ENCODE measurements at regions not wholly inside any gene's neighbourhood (a gene's known extent, or its start where the extent isn't known, plus 50 kb on each side); places are given as distances from the start of the nearest gene placed in this dataset.
"Not testable (repeated sequence)": the region's sequence is repeated elsewhere in the genome, so short reads cannot be mapped to it uniquely, and the experiment has no call there.

DNA sequence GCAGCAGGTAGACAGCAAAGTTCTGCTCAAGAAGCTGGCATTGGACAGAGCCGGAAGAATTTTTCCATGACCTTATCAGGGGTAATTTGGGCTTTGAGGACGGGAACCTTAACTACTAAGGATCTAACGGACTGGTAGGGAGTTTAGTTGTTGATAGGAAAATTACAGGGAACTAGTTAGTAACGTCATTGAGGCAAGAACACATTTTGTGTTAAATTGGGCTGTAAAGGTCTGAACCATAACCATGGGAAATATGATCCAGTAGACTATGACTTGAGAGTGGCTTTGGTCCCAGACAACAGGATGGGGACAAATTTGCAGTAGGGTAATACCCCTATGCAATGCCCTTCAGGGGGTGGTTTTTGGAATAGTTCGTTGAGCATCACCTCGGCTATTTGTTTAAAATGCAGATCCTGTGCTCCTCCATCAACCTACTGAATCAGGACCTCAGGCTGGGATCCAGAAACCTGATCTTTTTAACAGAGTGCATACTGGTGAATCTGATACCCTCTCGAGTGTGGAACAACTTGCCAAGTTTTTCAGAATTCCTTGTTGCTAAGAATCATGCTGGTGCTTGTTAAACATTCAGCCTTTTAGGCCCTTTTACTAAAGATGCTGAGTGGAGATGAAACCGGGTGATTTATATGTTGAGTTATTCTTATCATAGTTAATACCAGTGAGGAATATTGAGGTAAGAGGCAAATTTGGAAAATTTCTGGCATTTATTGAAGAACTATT, 255.1 kb downstream of the MAP2K6 start:
- DNase-seq (ENCODE audit: low spot score) (no peak), ATAC-seq (no peak)

DNA sequence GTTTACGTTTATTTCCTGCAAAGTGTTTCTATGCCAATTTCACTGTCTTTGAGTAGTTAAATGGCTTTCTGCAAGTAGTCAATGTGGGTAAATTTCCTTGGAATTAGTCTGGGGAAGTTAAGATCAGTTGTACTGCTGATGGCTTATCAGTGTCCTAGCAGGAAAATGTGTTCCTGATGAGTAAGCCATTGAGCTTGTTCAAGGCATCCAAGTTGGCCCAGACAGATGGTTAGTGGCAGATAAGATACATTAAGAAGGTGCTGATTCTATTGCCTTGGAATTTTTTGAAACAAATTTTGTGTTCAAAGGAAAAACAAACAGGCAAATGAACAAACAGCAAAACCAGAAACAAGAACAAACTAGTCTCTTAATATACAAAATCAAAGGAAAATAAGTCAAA, 258.4 kb downstream of the MAP2K6 start:
- no peak for DNase-seq (ENCODE audit: low spot score)
- ATAC-seq: no peak

DNA sequence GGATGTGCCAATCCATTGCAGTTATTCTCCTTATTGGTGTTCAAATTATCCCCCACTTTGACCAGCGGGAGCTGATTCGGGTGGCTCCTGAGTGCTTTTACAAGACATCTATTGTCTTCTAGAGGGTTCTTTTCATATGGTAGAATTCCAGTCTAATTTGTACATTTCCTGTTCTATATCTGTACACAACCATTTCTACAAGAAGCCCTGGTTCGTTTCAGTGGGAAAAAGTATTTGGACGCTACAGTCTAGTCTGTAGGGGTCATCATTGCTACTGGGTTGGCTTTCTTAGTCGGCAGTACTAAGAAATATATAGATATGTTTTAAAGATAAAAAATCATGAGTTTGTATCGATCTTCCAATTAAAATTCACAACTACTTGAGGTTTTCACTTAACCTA, 262.6 kb downstream of the MAP2K6 start:
- DNase-seq (ENCODE audit: low spot score) (no peak), ATAC-seq (no peak)

DNA sequence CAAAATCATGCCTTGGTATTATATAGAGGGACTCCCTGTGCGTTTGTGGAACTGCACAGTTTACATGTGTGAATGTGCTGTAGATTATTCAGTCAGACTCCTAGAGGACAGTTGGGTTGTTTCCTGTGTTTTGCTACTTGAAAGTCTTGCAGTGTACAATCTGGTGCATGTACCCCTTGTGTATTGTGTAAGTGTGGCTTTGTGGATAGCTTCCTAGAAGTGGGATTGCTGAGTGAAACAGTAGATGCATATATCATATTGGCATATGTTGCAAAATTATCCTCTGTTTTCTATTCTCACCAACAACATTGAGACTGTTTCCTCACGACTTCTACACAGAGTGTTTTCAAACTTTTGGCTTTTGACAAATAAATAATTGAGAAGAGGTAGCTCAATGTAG, 263.7 kb downstream of the MAP2K6 start:
- no peak for DNase-seq (ENCODE audit: low spot score)
- no peak for ATAC-seq

DNA sequence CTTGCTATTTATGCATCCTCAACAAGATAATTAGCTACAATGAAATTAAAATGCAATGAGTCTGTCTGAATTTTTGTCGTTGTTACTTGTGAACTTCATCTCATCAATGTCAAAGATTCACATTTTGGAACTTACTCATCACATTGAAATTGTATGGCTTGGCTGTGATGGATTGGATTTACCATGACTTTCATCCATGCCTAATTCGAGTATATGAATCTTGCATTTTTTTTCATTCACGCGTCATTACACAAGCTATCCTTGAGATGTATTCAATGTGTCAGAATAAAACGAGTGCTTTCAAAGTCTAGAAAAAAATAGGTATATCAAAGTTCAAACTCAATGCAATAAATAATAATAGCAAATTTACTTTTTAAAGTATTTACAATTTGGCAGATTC, 265.3 kb downstream of the MAP2K6 start:
- ATAC-seq: no peak

DNA sequence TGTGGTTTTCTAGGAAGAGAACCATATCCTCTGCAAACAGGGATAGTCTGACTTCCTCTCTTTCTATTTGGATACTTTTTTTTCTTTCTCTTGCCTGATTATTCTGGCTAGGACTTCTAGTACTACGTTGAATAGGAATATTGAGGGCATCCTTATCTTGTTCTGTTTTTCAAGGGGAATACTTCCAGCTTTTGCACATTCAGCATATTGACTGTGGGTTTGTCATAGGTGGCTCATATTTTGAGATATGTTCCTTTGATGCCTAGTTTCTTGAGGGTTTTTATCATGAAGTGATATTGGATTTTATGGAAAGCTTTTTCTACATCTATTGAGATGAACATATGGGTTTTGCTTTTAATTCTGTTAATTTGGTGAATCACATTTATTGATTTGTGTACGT, 269.8 kb downstream of the MAP2K6 start:
- ATAC-seq (no peak), DNase-seq (ENCODE audit: low spot score) (no peak)

More for the DNA sequence above, 265.3 kb downstream of the MAP2K6 start:
- no peak for DNase-seq (ENCODE audit: low spot score)

DNA sequence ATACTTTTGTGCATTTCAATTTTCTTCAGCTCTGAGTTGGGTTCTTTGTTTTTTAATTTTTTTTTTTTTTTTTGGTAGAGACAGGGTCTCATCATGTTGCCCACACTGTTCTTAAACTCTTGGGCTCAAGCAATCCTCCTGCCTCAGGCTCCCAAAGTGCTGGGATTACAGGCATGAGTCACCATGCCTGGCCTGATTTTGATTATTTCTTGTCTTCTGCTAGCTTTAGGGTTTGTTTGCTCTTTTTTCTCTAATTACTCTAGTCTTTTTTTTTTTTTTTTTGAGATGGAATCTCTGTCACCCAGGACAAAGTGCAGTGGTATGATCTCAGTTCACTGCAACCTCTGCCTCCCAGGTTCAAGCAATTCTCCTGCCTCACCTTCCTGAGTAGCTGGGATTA, 270.7 kb downstream of the MAP2K6 start:
- not testable (repeated sequence) for ATAC-seq; DNase-seq (ENCODE audit: low spot score)

DNA sequence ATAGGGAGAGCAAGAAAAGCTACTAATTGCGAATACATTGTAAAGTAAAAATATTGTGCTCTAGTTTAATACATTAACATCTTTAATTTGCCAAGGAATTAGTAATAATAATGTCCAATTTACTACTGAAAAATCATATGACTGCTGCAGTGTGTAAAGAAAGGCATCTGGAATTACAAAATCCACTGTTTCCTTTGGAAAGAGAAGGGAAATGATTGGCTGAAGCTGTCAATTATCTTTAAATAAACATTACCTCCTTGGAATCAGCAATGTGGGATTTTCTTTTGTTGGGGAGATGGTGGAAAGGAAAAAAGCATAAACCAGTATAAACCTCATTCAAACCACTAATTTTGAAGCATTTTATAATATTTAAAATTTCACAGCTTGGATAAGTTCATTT, 276.0 kb downstream of the MAP2K6 start:
- no peak for ATAC-seq

DNA sequence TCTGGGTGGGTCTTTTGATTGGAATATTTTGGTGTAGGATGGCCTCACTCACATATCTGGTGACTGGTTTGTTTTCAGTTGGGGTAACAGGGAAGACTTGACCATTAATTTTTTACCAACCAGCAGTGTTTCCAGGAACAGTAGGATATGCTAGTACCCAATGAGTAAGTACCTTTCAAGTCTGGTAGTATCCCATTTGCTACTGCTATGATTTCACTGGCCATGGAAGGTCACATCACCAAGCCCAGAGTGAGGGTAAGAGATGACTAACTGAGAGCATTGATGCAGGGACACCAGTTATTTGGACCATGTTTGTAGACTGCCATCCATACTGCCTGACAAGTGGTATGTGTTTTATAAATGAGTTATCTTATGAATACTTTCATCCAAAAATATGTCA, 277.7 kb downstream of the MAP2K6 start:
- DNase-seq (ENCODE audit: low spot score) (no peak), ATAC-seq (no peak)

More for the DNA sequence above, 276.0 kb downstream of the MAP2K6 start:
- DNase-seq (ENCODE audit: low spot score): no peak

DNA sequence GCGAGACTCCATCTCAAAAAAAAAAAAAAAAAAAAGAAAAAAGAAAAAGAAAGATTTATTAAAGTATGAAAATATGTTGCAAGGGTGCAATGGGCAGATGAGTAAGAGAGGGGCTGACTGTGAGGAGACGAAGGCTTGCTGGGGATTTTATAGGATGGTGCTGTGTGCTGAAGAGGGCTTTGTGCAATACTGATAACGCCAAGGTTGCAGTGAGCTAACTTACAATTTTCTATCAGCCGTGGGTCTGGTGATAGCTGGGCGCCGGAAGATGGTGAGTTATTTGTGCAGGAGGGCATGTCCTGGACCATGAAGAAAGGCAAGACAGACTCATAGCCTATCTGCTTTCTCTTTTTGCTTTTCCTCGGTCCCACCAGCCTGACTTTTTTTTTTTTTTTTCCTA, 281.1 kb downstream of the MAP2K6 start:
- no peak for ATAC-seq

DNA sequence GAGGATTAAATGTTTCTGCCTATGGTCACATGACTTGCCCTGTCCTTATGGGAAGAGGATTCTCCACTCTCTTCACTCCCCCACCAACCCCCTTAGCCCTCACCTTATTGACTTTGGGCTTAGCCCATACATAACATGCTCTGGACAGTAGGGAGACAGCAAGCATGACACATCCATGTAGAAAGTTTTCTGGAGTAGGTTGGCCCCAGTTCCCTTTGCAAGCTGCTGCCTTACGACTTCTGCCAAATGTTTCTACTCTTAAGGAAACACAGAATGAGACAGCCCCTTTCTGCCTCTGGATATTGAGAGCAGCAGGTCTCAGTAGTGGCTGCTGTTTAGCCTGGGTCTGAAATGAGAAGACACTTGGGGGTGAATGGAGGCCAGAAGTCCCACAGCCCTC, 282.2 kb downstream of the MAP2K6 start:
- ATAC-seq (no peak), DNase-seq (ENCODE audit: low spot score) (no peak)

More for the DNA sequence above, 281.1 kb downstream of the MAP2K6 start:
- no peak for DNase-seq (ENCODE audit: low spot score)

DNA sequence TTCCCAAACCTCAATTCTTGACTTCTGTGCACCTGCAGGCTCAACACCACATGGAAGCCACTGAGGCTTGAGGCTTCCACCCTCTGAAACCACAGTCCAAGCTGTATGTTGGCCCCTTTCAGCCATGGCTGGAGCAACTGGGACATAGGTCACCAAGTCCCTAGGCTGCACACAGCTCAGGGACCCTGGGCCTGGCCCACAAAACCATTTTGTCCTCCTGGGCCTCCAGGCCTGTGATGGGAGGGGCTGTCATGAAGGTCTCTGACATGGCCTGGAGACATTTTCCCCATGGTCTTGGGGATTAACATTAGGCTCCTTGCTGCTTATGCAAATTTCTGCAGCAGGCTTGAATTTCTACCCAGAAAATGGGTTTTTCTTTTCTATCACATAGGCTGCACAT, 283.9 kb downstream of the MAP2K6 start:
- not testable (repeated sequence) for DNase-seq (ENCODE audit: low spot score)

DNA sequence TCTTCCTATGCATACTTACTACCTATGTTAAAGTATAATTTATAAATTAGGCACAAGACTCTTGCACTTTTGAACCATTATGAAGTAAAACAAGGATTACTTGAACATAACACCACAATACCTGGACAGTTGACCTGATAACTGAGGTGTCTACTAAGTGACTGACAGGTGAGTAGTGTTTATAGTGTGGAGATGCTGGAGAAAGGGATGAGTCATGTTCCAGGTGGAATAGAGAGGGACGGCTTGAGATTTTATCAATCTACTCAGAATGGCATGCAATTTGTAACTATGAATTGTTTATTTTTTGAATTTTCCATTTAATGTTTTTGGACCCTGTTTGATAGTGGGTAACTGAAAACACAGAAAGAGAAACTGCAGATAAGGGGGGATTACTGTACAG, 287.6 kb downstream of the MAP2K6 start:
- DNase-seq (ENCODE audit: low spot score) (no peak), ATAC-seq (no peak)

More for the DNA sequence above, 283.9 kb downstream of the MAP2K6 start:
- ATAC-seq: not testable (repeated sequence)

DNA sequence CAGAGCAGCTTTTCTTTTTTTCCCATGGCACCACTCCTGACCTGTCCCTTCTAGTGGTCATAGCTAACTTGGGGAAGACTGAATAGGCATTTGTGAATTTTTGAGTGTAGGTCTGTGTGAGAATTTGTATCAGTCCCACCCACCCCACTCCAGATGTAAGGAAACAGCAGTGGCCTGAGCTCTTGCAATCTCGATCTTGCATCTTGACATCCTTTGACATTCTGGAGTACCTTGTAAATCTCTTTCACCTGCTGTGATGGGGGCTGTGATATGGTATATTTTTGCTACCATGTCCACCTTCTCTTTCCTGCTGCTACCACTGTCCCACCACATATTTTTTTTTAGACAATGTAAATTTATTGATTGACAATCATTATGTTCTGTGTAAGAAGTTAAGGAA, 289.3 kb downstream of the MAP2K6 start:
- DNase-seq (ENCODE audit: low spot score) (no peak), ATAC-seq (no peak)

DNA sequence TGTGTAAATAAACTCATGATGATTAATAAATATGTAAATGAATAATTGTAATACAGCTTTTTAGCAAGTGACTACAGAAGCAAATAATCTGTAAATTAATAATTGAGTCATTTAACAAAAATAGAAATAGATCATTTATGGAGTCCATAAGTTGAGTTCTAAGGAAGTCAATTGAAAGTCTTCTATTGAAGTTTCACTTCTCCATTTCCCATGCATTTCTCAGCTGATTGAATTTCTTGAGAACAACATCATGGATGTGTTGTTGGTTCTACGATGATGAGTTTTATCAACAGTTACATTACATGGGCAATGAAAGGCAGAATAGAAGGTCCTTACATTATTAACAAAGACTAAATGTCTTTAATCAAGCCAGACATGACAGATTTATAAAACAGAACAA, 290.4 kb downstream of the MAP2K6 start:
- ATAC-seq (no peak), DNase-seq (ENCODE audit: low spot score) (no peak)

DNA sequence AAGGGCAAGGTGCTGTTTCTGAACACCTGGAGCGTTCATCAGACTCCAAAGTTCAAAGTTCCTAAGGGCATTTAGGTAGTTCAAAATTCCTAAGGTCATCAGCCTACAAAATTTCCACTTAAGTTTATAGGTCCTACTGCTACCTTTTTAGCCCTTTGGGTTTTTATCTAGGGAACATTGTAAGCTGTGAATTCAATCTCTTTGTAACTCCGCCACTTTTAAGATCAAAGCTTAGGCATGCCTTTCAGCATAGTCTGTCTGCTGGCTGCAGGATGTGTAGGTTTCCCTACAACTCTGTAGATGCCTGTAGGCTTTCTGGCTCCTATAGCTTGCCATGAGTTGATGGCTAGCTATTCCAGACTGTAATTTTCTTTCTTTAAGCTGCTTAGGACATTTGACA, 291.6 kb downstream of the MAP2K6 start:
- ATAC-seq (no peak), DNase-seq (ENCODE audit: low spot score) (no peak)

DNA sequence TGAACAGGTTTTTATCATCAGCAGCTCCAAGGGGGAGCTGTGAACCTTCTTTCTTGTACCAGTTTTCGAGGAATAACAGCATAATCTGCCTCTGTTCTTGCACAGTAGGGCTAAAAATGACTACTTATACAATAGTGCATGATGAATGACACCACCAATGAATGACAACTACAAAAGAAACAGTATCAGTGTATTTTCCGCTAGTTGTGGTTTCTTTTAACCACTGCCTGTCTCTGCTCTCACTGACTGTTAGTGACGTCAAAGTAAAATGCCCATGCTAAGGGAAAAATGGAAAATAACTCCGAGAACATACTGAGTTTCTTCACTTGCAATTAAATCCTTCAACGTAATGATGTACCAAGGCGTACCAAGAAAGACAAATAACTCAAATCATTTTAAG, 294.9 kb downstream of the MAP2K6 start:
- ATAC-seq: no peak
- DNase-seq (ENCODE audit: low spot score): no peak

DNA sequence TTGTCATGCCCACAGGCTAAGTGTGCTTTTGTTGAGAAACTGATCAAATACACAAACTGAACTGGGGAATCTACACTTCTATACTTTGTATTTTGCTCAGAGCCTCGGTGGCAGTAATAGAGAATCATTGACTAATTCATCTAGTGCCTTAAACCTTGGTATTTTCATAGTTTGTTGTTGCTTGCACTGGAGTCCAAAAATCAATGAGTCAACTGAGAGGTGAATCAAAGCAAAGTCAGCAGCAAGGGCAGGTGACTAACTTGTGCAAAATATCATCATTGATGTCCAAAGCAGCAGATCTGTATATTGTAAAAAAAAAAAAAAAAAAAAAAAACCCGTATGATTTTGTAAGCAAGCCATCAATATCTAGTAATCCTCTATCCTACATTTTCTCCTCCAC, 296.4 kb downstream of the MAP2K6 start:
- ATAC-seq (no peak), DNase-seq (ENCODE audit: low spot score) (no peak)

DNA sequence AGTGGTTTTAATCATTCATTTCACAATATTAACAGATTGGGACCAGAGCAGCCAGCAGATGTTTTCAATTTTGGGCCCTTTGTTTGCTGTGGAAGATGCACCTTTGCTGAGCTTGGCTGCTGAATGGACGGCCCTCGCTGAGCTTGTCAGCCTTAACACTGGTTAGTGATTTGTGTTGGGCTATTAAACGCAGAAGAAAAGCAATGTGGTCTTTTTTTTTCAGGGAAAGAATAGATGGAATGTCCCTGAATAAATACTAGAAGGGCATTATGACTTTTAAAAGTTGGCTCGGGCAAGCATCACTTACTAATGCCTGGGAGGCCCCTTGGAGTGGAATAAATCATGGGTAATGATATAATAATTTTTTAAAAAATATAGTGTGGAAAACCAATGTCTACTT, 297.0 kb downstream of the MAP2K6 start:
- ATAC-seq: no peak
- no peak for DNase-seq (ENCODE audit: low spot score)

DNA sequence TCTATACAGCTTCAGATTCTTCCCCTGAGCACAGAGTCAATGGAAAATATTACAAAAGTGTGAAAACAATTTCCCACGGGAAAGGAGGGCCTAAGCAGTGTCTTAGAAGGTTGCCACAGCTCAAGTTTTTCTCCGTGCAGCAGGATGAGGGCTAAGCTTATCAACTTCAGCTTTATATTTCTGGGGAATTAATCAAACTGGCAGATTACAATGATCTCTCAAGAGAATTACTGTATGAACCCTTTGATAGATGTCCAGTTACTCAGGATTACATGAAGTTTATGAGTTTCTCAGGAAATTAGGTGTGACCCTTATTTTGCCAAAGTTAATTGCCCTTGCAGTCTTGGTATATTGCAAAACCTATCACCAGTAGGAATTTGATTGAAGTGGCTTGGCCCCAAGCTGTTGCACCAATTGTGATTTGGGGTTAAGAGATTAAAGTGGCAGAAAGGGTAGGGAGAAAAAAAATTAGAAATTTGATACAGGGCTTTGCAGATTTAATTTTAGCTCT, 298.4 kb downstream of the MAP2K6 start:
- ATAC-seq (no peak), DNase-seq (ENCODE audit: low spot score) (no peak)

DNA sequence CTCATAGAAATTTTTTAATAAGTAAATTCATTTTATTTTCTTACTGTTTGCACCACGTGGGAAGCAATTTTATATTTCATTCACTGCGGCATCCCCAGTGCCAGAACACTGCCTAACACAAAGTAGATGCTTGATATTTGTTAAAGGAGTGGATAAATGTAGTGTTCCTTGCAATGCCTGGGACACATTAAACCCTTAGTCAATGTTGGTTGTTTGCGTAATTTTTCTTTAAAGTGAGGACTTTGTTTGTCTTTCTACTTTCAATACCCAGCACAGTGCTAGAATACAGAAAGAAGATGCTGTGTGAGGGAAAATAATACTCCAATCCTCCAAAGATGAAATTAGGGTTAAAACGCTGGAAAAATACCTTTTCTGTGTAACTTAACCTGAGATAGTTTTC, 299.3 kb downstream of the MAP2K6 start:
- ATAC-seq (no peak), DNase-seq (ENCODE audit: low spot score) (no peak)

DNA sequence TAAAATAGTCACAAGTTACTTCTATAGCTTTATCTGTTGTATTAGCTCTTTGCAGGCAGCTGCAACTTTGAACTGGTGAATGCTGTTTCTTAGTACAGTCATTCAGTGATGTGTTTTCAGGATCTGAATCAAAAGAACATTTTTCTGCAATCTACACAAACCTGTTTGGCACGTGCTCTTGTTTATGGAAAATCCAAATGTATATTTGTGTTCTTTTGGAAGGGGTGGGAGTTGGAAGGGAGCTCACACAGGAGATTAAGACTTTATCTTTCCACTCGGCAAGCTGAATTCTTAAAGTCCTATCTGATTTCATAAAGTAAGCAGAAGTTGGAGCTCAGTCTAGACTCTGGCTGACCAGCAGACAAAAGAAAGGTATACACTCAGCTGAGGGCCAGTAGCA, 300.2 kb downstream of the MAP2K6 start:
- DNase-seq (ENCODE audit: low spot score) (no peak), ATAC-seq (no peak)

DNA sequence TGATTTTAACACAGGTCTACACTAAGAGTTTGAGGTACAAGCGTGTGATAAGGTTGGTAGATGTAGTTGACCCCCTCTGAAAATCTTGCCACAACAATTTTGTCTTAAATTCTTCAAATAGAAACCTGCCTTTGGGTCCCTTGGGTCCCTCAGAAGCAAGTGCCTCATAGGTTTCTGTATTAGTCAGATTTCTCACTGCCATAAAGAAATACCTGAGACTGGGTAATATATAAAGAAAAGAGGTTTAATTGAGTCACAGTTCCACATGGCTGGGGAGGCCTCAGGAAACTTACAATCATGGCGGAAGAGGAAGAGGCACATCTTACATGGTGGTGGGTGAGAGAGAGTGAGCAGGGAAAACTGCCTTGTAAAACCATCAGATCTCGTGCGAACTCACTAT, 301.2 kb downstream of the MAP2K6 start:
- DNase-seq (ENCODE audit: low spot score) (no peak), ATAC-seq (no peak)

All from left lobe of liver (tissue), 2 donors.